Ammon's horn (tissue), 1 donor: ENCODE measurements at regions not wholly inside any gene's neighbourhood (a gene's known extent, or its start where the extent isn't known, plus 50 kb on each side); places are given as distances from the start of the nearest gene placed in this dataset.

Source experiments
- DNase-seq: peaks from one replicate; pipeline ENCODE4 v3.0.0-alpha.2; 2016; ENCODE audit warnings: low spot score

- no peak for DNase-seq
Measured at GRCh38 chr17:15109608-15110007, 155.5 kb downstream of the PMP22 start.

DNA sequence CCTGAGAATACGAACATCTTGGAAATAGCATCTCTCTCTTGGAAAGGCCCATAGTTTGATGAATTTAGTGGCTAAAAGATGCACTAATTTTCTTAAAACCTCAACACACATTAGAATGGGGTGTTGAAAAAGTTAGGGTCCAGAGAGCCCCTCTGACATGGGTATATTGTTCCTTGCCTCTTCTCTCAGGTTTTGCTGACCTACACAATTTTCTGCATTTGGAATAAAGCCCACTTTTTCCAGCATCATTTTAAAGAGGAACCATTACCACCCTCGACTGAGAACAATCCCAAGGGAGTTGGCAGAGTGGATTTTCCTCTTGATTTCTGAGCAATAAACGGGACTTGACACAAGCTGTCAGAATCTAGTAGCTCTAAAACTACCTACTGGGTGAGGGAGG is 156.1 kb downstream of the PMP22 start:
- no peak for DNase-seq

DNA sequence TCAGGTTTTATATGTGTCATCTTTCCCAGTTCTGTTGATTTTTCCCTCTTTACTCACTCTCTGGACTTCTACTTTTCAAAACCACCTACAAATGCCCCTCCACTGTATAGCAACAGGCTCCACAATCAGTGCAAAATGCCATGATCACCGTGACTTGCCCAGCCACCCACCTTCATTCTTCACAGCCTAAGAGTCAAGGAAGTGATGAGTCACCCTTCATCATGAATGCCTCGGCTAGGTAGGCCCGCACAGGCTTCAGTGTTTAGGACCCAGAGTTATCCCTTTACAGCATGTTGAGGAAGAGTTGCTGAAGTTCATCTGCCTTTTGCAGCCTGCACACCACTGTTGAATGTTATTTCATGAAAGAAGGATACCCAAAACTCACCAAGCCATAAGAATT is 158.6 kb downstream of the PMP22 start:
- no peak for DNase-seq

GRCh38 chr17:15103785-15104184 is 161.3 kb downstream of the PMP22 start:
- no peak for DNase-seq

DNA sequence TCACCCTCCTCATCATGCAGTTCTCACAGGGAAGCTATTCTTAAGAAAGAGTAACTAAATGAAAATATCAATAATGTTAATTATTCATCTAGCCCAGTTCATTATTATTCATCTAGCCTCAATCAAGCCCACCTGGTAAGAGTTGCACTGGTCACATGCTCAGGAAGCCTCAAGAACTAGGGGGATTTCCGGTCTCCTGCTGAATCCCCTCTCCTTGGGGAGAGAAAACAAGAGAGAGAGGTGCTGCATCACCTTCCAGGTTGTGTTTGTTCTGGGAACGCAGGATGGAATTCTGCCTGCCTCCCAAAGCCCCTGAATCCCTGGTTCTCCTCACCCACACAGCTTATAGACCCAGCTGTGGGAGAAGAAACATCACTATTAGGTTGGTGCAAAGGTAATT is 164.0 kb downstream of the PMP22 start:
- DNase-seq = no peak

GRCh38 chr17:15096511-15096910 is 168.6 kb downstream of the PMP22 start:
- DNase-seq = no peak

DNA sequence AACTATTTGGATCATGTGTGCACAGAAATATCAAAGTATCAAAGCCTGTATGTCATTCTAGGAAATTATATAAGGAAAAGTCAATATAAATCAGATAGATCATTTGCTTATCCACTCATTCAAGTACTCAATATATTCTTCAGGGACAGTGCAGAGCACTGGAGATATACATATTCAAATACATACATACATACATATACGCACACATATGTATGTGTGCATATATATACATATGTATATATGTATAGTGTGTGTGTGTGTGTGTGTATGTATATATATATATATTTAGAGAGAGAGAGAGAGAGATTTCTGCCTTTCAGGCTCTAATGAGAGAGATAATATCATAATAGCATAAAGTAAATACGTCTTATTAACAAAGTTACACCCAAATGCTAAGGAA is 169.2 kb downstream of the PMP22 start:
- DNase-seq = no peak

- no peak for DNase-seq
Measured at GRCh38 chr17:15092762-15093161, 172.4 kb downstream of the PMP22 start.

- no peak for DNase-seq
Measured at GRCh38 chr17:15092261-15092660, 172.9 kb downstream of the PMP22 start.

GRCh38 chr17:15091825-15092224 is 173.3 kb downstream of the PMP22 start:
- no peak for DNase-seq

GRCh38 chr17:15090533-15090932 is 174.6 kb downstream of the PMP22 start:
- no peak for DNase-seq

GRCh38 chr17:15087946-15088345 is 177.2 kb downstream of the PMP22 start:
- DNase-seq = no peak

DNA sequence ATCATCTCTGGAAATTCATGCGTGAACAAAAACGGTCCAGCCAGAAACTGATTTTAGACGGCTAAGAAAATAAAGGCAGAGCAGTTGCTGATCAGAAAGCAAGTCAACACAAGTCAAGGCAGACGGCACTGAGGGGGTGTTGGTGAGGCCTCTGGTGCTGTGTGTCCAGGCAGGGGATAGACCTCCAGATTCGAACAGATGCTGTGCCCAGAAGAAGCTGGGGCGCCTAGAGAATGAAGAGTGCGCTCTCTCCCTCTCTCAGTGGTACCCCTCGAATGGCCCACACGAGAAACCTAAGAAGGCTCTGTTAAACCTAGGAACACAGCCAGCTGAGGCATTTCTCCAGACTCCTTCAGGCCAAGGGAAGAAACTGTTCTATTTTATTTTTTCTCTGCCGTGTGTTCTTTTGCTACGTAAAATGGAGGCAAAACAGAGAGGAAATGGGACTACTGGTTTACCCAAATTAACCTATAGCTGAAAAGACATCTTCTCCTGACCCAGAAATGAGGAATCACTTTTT is 178.3 kb downstream of the PMP22 start:
- no peak for DNase-seq

GRCh38 chr17:15085890-15086677 is 179.0 kb downstream of the PMP22 start:
- no peak for DNase-seq

DNA sequence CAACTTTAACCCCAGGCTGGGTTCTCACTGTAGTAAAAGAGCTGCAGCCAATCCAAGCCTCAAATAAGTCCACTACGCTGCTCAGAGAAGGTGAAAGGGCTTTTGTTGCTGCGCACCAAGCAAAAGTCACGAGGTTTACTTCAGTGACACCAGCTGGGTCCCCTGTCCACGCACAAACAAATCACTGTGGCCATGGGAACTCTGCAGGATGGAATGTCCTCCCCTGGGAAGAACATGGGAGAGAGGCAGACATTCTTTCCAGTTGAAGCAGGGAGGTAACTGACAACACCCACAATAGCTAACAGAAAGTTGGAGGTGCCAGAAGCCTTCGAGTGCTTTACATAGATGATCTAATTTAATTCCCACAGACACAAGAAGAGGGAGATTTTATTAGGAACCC is 181.9 kb downstream of the PMP22 start:
- DNase-seq = no peak

DNA sequence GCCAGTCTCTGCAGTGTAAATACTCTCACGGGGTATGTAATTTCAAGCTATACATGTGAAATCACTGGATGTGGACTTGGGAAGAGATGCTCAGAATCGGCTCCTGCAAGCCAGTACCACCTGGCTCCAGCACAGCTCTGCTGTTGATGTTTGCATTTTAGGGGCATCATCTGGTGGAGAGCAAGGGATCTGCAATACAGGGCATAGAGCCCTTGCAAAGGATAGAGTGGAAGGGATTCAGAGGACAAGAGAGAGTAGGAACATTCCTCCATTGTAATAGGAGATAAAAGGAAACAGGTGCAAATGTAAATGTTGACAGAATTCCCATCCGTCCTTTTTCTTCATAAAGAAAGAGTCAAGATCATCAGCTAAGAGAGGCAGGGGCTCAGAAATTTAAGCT is 184.1 kb downstream of the PMP22 start:
- DNase-seq = no peak

GRCh38 chr17:15078570-15078969 is 186.6 kb downstream of the PMP22 start:
- no peak for DNase-seq

DNA sequence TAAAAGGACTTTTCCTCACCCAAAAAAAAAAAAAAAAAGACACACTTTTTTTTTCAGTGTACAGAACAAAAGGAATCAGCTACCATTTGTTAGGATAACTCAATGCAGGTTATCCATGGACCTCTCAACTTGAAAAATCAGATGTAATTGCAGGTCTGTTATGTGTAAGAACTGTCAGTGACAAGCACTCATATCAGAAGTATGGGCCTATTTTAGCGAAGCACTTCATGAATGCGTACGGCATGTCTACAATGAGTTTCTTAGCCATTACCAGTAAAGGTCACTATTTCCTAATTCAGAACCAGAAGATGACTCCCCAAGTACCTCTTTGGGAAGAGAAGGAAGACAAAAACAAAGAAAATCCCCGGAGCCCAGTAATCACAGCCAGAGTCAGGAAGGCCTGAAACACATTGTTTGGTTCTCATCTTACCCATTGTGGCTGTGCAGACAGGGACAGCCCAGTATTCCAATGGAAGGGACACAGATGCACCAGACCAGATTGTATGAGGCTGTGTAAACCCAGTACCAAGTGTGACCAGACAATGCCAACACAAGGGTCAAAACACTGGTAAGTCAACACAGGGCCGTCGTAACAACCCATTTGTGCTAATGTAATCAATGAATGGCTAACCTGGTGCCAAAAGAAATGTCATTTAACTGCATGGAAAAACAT is 188.0 kb downstream of the PMP22 start:
- DNase-seq = no peak

DNA sequence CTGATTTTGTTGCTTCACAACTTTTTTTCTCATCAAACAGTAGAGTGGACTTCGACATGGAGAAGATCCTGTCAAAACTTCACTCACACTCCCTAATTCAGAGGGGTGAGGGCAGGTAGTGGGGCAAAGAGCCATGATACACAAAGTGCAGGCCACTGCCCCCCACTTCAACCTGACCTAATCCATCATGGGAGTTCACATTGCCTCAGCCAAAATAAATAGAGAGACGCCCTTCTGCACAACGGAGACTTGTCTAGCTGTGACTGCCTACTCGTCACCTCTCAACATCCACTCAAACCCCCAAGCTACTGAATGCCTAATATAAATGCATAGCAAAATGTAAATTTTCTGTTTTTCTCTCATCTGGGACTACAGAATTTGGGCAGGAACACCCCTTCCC is 213.2 kb downstream of the PMP22 start:
- DNase-seq = no peak

- no peak for DNase-seq
Measured at GRCh38 chr17:15049795-15050160, 215.3 kb downstream of the PMP22 start.

- no peak for DNase-seq
Measured at GRCh38 chr17:15048933-15049794, 216.0 kb downstream of the PMP22 start.

DNA sequence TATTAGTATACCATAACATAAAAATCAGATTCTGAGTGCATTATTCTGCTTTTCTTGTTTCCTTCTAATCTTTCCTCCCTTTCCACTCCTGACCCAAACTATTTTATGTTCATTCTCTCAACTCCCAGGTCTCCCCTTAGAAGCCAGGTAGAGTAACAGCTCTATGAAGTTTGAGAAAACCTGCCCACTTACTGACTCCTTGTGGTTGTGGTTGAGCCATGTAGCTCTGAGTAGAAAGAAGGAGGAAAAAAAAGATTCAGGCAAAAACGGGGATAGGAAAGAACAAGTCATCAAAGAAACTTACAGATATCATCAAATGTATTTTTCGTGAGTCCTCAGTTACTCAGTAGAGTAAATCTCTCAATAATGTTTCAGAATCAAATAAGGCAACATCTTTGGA is 216.7 kb downstream of the PMP22 start:
- DNase-seq = no peak

DNA sequence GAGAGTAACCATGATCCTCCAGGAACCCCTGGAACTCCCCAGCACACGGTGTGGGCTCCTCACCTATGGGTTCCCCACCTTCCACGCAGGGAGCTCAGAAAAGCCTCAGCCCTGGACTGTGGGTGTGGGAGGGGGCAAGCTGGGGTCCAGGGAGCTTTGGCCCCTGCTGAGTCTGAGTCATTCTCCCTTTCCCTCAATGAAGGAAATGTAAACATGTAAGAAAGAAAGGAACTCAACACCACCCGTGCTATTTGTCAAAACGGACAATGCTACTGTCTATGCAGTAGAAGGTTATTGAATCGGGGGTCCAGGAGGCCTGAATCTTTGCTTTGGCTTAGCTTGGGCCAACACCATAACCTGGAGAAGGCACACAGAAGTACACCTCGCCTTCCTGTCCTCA is 222.8 kb downstream of the PMP22 start:
- DNase-seq = no peak
